ENCODE measurements at regions not wholly inside any gene's neighbourhood (a gene's known extent, or its start where the extent isn't known, plus 50 kb on each side); places are given as distances from the start of the nearest gene placed in this dataset.

- FAIRE-seq = no peak
- no peaks in the 10 kb centered on the region for H3K4me1 ChIP-seq (ENCODE audit: control insufficient read depth, extremely low read depth, insufficient read depth, low read length)
- no peak overlapping the region for H3K4me2 ChIP-seq (ENCODE audit: control insufficient read depth, extremely low read depth, insufficient read depth, low read depth, low read length)
- no peaks in the 10 kb centered on the region for H4K20me1 ChIP-seq (ENCODE audit: control insufficient read depth, extremely low read depth, insufficient read depth, low read length)
- H3K4me3 ChIP-seq (ENCODE audit: control insufficient read depth in 2 of 3, extremely low read depth in 1 of 3, insufficient read depth in 2 of 3, low read depth in 1 of 3, low read length in 3 of 3) = no peak overlapping the region
- dilution Hi-C loops (cut with MboI; ENCODE audit: extremely low pct_ligation_motif_present, low sequenced_read_pairs) = no loop called here
- H3K9me1 ChIP-seq (ENCODE audit: control insufficient read depth, extremely low read depth, insufficient read depth, low read length) = no peaks in the 10 kb centered on the region
- H2AFZ ChIP-seq (ENCODE audit: control insufficient read depth, low read length) = no peak overlapping the region
- no peaks in the 10 kb centered on the region for H3K27me3 ChIP-seq (ENCODE audit: control insufficient read depth, extremely low read depth, insufficient read depth, low read length)
- no peak overlapping the region for H3K27ac ChIP-seq (ENCODE audit: control insufficient read depth, insufficient read depth, low read length)
- no peaks in the 10 kb centered on the region for H3K79me2 ChIP-seq (ENCODE audit: control insufficient read depth, insufficient read depth, low read length)
- H3K36me3 ChIP-seq (ENCODE audit: control insufficient read depth in 2 of 2, extremely low read depth in 1 of 2, insufficient read depth in 2 of 2, low read length in 2 of 2) = no peaks in the 10 kb centered on the region
- no peak for DNase-seq (ENCODE audit: low read depth, low spot score)
- no peaks in the 10 kb centered on the region for H3K9me3 ChIP-seq (ENCODE audit: control insufficient read depth, low read depth, low read length)
- no peak overlapping the region for H3K9ac ChIP-seq (ENCODE audit: control insufficient read depth, extremely low read depth, insufficient read depth, low read length)
- no peak for TF ChIP-seq CTCF (optimal IDR thresholded peaks at IDR 0.05 in 1 of 3, IDR thresholded peaks at IDR 0.05 in 1 of 3, conservative IDR thresholded peaks at IDR 0.05 in 1 of 3; ENCODE audit: extremely low read depth in 1 of 3, insufficient read depth in 2 of 3, low read length in 3 of 3)
- no peak for TF ChIP-seq EZH2 (IDR thresholded peaks at IDR 0.05; ENCODE audit: low read length)
Observed at GRCh38 chr3:25125201-25125600, 302.9 kb upstream of the RARB start.

DNA sequence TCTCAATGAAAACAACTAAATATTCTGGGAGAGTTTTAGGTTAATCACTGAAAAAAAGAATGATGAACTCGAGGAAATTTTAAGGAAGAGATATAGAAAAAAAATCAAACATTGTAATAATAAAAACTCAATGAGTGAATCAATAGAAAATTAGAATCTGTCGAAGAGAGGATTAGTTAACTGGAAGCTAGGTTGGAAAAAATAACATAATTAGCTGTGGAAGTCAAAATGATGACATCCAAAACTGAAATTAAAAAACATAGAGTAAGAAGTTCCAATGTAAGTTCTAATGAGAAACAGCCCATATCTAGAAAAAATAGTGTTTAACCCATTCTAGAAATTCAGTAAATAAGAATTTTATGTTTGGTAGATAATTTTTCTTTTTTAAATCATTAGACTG lies 299.3 kb upstream of the RARB start:
- TF ChIP-seq CTCF (optimal IDR thresholded peaks at IDR 0.05 in 1 of 3, IDR thresholded peaks at IDR 0.05 in 1 of 3, conservative IDR thresholded peaks at IDR 0.05 in 1 of 3; ENCODE audit: extremely low read depth in 1 of 3, insufficient read depth in 2 of 3, low read length in 3 of 3) = no peak
- TF ChIP-seq EZH2 (IDR thresholded peaks at IDR 0.05; ENCODE audit: low read length) = no peak
- no peak overlapping the region for H3K4me3 ChIP-seq (ENCODE audit: control insufficient read depth in 2 of 3, extremely low read depth in 1 of 3, insufficient read depth in 2 of 3, low read depth in 1 of 3, low read length in 3 of 3)

More for the DNA sequence above, 299.3 kb upstream of the RARB start:
- Histone ChIP-seq H4K20me1 (ENCODE audit: control insufficient read depth, extremely low read depth, insufficient read depth, low read length) (no peaks in the 10 kb centered on the region), H3K9ac (ENCODE audit: control insufficient read depth, extremely low read depth, insufficient read depth, low read length) (no peak overlapping the region), H3K79me2 (ENCODE audit: control insufficient read depth, insufficient read depth, low read length) (no peaks in the 10 kb centered on the region), H3K36me3 (ENCODE audit: control insufficient read depth in 2 of 2, extremely low read depth in 1 of 2, insufficient read depth in 2 of 2, low read length in 2 of 2) (no peaks in the 10 kb centered on the region), H3K27ac (ENCODE audit: control insufficient read depth, insufficient read depth, low read length) (no peak overlapping the region), H3K4me1 (ENCODE audit: control insufficient read depth, extremely low read depth, insufficient read depth, low read length) (no peaks in the 10 kb centered on the region), H3K9me1 (ENCODE audit: control insufficient read depth, extremely low read depth, insufficient read depth, low read length) (no peaks in the 10 kb centered on the region), H2AFZ (ENCODE audit: control insufficient read depth, low read length) (no peak overlapping the region), H3K27me3 (ENCODE audit: control insufficient read depth, extremely low read depth, insufficient read depth, low read length) (no peaks in the 10 kb centered on the region), H3K4me2 (ENCODE audit: control insufficient read depth, extremely low read depth, insufficient read depth, low read depth, low read length) (no peak overlapping the region), H3K9me3 (ENCODE audit: control insufficient read depth, low read depth, low read length) (no peaks in the 10 kb centered on the region)
- DNase-seq (ENCODE audit: low read depth, low spot score) (no peak), FAIRE-seq (no peak)
- dilution Hi-C loops (cut with MboI; ENCODE audit: extremely low pct_ligation_motif_present, low sequenced_read_pairs) = no loop called here
